Gastrocnemius medialis (tissue), 4 donors: ENCODE measurements at regions not wholly inside any gene's neighbourhood (a gene's known extent, or its start where the extent isn't known, plus 50 kb on each side); places are given as distances from the start of the nearest gene placed in this dataset.

ENCODE experiments used
- ATAC-seq, 2 donors: fragments of 150-250 bp; one replicate each; pipeline ENCODE4 v1.9.1; 2016
- DNase-seq, 2 donors: peaks; one replicate each; pipeline ENCODE4 v3.0.0-alpha.2; 2019
- H3K27ac ChIP-seq, 4 donors: fragments of 200-600 bp; sonication (generic); 1 replicate in 1 of 4; 2 replicates in 3 of 4; pipeline ENCODE4 v1.5.1; 2016 to 2018; ENCODE audit warnings: mild to moderate bottlenecking in 2 of 4, moderate library complexity in 1 of 4
- H3K27me3 ChIP-seq, 3 donors: fragments of 200-600 bp; sonication (generic) in 2 of 3; 1 replicate in 1 of 3; 2 replicates in 2 of 3; pipeline versions ENCODE4 v1.5.1 to v1.6.0; 2016 to 2019; ENCODE audit warnings: mild to moderate bottlenecking in 1 of 3, moderate library complexity in 1 of 3
- H3K36me3 ChIP-seq, 2 donors: fragments of 200-600 bp; sonication (generic) in 1 of 2; one replicate each; pipeline ENCODE4 v1.5.1; 2017 to 2018
- H3K4me1 ChIP-seq, 2 donors: fragments of 200-600 bp; sonication (generic) in 1 of 2; one replicate each; pipeline ENCODE4 v1.5.1; 2016 to 2017; ENCODE audit warnings: mild to moderate bottlenecking in 2 of 2
- H3K4me3 ChIP-seq, 4 donors: fragments of 200-600 bp; sonication (generic) in 3 of 4; 1 replicate in 1 of 4; 2 replicates in 3 of 4; pipeline ENCODE4 v1.5.1; 2016 to 2019; ENCODE audit warnings: mild to moderate bottlenecking in 2 of 4
- H3K9me3 ChIP-seq, 3 donors: fragments of 200-600 bp; sonication (generic) in 2 of 3; 1 replicate in 1 of 3; 2 replicates in 2 of 3; pipeline ENCODE4 v1.5.1; 2016 to 2019
- CTCF ChIP-seq, 5 experiments: fragments of 450-650 bp in 3 of 5; fragments of 200-600 bp in 2 of 5; sonication (generic) in 2 of 5; IDR thresholded peaks in 4 of 5; conservative IDR thresholded peaks in 1 of 5; 1 replicate in 4 of 5; 2 replicates in 1 of 5; pipeline ENCODE4 v1.5.1; 2016 to 2019; ENCODE audit warnings: antibody characterized with exemption in 5 of 5, mild to moderate bottlenecking in 3 of 5, moderate library complexity in 3 of 5
- POLR2A ChIP-seq, 2 donors: fragments of 450-650 bp; IDR thresholded peaks; one replicate each; pipeline ENCODE4 v1.6.1; 2017; ENCODE audit warnings: antibody characterized with exemption in 2 of 2, mild to moderate bottlenecking in 2 of 2, moderate library complexity in 2 of 2
- in situ Hi-C, 4 donors: fragments of 200-750 bp; cut with MboI; loops; one replicate each; pipeline versions ENCODE4 v1.15.0 to v1.8.0; 2017; ENCODE audit warnings: low sequenced_read_pairs in 4 of 4
- intact Hi-C: fragments of 100-400 bp; cut with DNase I; formaldehyde crosslinking; loops from one replicate; pipeline ENCODE4 v1.15.1; 2023; ENCODE audit warnings: low total_unique reads

DNA sequence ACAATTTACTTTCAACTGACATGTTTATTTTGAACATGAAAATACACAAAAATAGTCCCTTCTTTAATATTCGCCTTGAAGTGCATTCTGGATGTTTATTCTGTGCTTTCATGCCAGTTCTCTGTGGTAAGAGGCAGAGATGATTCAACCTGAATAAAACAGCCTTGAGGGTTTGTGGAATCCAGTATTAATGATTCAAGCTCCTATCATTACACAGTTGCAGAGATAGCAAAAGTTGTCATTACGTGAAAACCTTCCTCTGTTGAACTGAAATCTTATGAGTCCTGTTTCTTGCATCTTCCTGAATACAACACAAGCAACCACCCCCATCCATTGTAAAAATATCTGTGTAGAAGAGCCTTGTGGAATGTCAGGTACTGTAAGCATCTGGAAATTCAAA is 142.3 kb upstream of the HTR2A start:
- no peak for TF ChIP-seq CTCF (IDR thresholded peaks at IDR 0.05 in 4 of 5, conservative IDR thresholded peaks at IDR 0.05 in 1 of 5)
- no peak for TF ChIP-seq POLR2A (IDR thresholded peaks at IDR 0.05)
- Histone ChIP-seq H3K36me3 (no peaks in the 10 kb centered on the region), H3K4me1 (no peaks in the 10 kb centered on the region), H3K27ac (no peak overlapping the region), H3K27me3 (no peaks in the 10 kb centered on the region), H3K4me3 (no peak overlapping the region), H3K9me3 (no peaks in the 10 kb centered on the region)
- in situ Hi-C loops (no loop called here), intact Hi-C loops (no loop called here)
- DNase-seq (no peak), ATAC-seq (no peak)

- H3K9me3 ChIP-seq, result no peaks in the 10 kb centered on the region
- H3K4me3 ChIP-seq, result no peak overlapping the region
- H3K4me1 ChIP-seq, result no peaks in the 10 kb centered on the region
- intact Hi-C loops (no loop called here), in situ Hi-C loops (no loop called here)
- no peak for TF ChIP-seq CTCF (IDR thresholded peaks at IDR 0.05 in 4 of 5, conservative IDR thresholded peaks at IDR 0.05 in 1 of 5)
- no peak overlapping the region for H3K27ac ChIP-seq
- ATAC-seq, result no peak
- no peak for DNase-seq
- no peaks in the 10 kb centered on the region for H3K27me3 ChIP-seq
- H3K36me3 ChIP-seq, result no peaks in the 10 kb centered on the region
These were observed 141.3 kb upstream of the HTR2A start for GRCh38 chr13:47038188-47038587.

DNA sequence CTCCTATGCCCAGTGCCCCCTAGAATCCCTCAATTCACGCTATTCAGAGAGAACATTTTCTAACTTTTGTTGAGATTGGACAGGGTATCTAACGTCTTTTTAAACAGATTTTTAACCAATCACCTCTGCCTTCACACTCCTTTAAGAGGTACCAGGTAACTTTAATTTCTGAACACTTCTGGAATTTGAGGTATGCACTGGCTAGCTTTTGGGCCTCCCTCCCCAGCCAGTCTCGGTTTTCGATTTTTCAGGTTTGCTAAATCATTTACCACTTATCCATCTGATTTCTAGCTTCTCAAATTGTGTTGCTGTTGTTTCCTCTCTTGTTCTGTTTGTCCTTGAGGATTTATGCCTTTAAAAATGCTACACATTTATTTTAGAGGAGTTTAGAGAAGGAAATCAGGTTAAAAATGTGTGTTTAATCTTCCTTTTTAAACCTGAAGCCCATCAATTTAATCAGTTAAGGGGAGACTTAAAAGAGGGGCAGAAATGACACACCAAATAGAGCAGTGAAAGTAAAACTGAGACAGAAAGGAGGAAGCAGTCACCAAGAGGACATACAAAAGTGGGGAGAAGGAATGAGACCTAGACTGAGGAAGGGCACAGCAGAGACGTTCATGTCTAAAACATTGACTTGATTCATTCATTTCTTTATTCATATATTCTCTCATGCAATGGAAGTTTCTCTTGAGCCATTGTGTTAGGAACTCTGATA is 139.6 kb upstream of the HTR2A start:
- H3K36me3 ChIP-seq, result no peaks in the 10 kb centered on the region
- no peak overlapping the region for H3K4me3 ChIP-seq
- ATAC-seq (no peak), DNase-seq (no peak)
- in situ Hi-C loops (no loop called here), intact Hi-C loops (no loop called here)
- no peaks in the 10 kb centered on the region for H3K4me1 ChIP-seq
- H3K27me3 ChIP-seq, result no peaks in the 10 kb centered on the region
- no peaks in the 10 kb centered on the region for H3K9me3 ChIP-seq
- TF ChIP-seq POLR2A (IDR thresholded peaks at IDR 0.05), result no peak
- no peak for TF ChIP-seq CTCF (IDR thresholded peaks at IDR 0.05 in 4 of 5, conservative IDR thresholded peaks at IDR 0.05 in 1 of 5)
- no peak overlapping the region for H3K27ac ChIP-seq

GRCh38 chr13:47033216-47033615 is 136.4 kb upstream of the HTR2A start:
- TF ChIP-seq POLR2A (IDR thresholded peaks at IDR 0.05) (no peak), CTCF (IDR thresholded peaks at IDR 0.05 in 4 of 5, conservative IDR thresholded peaks at IDR 0.05 in 1 of 5) (no peak)
- no peak for DNase-seq
- in situ Hi-C loops (no loop called here), intact Hi-C loops (no loop called here)
- no peak overlapping the region for H3K27ac ChIP-seq
- no peaks in the 10 kb centered on the region for H3K27me3 ChIP-seq
- ATAC-seq, result no peak
- H3K4me3 ChIP-seq, result no peak overlapping the region
- H3K4me1 ChIP-seq, result no peaks in the 10 kb centered on the region
- H3K9me3 ChIP-seq, result no peaks in the 10 kb centered on the region
- no peaks in the 10 kb centered on the region for H3K36me3 ChIP-seq
